HS-27A (cell line): ENCODE measurements at regions not wholly inside any gene's neighbourhood (a gene's known extent, or its start where the extent isn't known, plus 50 kb on each side); places are given as distances from the start of the nearest gene placed in this dataset.
"Not testable (repeated sequence)": the region's sequence is repeated elsewhere in the genome, so short reads cannot be mapped to it uniquely, and the experiment has no call there.

Experiments used
- DNase-seq: peaks from one replicate; pipeline ENCODE4 v3.0.0-alpha.2; 2012; ENCODE audit warnings: low read depth, missing footprints

DNA sequence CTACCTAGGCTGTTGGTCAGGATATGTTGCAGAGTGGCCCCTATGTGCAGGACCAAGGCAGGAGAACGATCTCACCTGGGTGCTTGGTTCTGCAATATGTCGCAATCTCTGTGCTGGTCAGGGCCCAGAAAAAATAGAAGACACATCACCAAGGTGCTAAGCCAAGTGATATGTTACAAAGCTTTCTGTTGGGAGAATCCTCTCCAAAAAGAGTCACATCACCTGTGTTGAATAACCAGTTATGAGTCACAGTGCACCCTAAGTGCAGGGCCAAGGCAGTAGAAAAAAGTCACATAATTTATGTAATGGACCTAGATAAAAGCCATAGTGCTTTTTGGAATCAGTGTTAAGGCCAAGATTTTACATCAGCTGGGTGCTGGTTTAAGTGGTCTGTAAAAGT is 965.9 kb upstream of the AMELY start:
- no peak for DNase-seq

- DNase-seq, result peak; percentile 22
Measured at GRCh38 chrY:7874080-7874479, 962.5 kb upstream of the AMELY start.

DNA sequence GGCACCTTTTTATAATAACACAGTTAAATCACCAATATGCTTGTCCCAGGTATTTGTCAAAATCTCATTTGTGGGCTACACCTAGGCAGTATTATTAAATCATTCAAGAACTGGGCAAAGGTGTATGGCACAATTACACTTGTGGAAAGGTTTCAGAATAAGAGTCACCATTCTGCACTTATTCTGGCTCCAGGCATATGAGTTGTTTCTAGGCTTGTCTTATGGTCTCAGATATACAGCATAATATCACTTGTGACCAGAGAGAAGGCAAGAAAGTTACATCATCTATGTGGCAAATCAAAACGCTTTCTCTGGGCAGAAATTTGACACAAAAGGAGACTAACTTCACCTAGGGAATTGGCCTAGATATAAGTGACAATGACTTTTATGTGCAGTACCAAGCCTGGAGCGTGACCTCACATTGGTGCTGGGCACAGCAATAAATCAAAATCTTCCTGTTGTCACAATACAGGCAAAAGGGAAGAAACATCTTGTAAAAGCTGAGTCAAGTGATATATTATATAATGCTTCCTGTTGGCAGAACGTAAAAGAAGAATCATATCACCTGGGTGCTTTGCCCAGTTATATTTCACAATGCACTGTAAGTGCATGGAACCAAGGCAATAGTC is 959.9 kb upstream of the AMELY start:
- DNase-seq, result no peak

- no peak for DNase-seq
Measured at GRCh38 chrY:7866976-7867375, 955.4 kb upstream of the AMELY start.

- no peak for DNase-seq
Measured at GRCh38 chrY:7860781-7861614, 949.4 kb upstream of the AMELY start.

- DNase-seq, result no peak
Measured at GRCh38 chrY:7850191-7850590, 938.6 kb upstream of the AMELY start.

DNA sequence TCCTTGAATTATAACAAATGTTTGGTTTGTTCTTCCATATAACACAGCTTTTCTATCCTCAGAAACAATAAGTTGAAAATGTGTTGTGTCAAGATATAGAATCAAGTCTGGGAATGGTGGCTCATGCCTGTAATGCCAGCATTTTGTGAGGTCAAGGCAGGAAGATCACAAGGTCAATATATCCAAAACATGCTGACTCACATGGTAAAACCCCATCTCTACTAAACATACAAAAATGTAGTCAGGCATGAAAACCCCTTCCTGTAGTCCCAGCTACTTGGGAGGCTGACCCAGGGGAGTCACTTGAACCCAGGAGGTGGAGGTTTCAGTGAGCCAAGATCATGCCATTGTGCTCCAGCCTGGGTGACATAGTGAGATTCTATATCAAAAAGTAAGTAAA is 934.2 kb upstream of the AMELY start:
- DNase-seq, result no peak

GRCh38 chrY:7837046-7837445 is 925.5 kb upstream of the AMELY start:
- no peak for DNase-seq

DNA sequence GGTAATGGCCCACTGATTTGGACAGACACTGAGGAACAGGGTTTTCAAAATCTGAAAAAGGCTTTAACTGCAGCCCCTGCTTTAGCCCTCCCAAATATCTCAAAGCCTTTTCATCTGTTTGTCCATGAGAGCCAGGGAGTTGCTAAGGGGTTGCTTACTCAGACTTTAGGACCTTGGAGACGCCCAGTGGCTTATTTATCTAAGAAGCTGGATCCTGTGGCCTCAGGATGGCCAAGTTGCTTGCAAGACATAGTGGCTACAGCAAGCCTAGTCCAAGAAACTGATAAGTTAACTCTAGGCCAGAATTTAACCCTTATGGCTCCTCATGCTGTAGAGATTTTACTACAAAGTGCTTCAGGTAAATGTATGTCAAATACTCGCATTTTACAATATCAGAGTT is 924.8 kb upstream of the AMELY start:
- no peak for DNase-seq

- no peak for DNase-seq
Measured at GRCh38 chrY:7835416-7835815, 923.9 kb upstream of the AMELY start.

DNA sequence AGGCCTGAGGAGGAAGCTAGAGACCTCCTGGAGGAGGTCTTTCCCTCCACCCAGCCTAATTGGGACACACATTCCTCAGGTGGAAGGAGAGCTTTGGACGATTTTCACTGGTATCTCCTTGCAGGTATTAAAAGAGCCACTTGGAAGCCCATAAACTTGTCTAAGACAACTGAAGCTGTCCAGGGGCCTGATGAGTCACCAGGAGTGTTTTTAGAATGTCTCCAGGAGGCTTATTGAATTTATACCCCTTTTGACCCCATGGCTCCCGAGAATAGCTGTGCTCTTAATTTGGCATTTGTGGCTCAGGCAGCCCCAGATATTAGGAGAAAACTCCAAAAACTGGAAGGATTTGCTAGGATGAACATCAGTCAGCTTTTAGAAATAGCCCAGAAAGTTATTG is 922.7 kb upstream of the AMELY start:
- DNase-seq, result no peak

DNA sequence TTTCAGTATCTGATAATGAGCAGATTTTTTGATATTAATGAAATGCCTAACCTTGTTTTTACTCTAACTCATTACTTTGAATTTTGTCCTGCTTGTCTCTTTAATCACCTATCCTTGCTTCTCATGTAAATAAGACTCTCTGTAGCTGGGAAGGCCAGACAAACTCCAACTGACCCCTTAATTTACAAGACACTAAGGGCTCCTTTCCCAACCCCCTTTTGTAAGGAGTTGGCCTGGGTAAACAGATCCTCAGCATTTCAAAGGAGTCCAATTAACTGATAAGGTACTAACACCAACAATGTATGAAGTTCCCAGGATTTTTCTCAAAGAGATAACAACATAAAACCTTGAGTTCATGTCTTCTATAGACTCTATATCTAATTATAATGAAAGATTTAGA is 919.3 kb upstream of the AMELY start:
- not testable (repeated sequence) for DNase-seq

GRCh38 chrY:7826533-7826932 is 915.0 kb upstream of the AMELY start:
- DNase-seq, result no peak

DNA sequence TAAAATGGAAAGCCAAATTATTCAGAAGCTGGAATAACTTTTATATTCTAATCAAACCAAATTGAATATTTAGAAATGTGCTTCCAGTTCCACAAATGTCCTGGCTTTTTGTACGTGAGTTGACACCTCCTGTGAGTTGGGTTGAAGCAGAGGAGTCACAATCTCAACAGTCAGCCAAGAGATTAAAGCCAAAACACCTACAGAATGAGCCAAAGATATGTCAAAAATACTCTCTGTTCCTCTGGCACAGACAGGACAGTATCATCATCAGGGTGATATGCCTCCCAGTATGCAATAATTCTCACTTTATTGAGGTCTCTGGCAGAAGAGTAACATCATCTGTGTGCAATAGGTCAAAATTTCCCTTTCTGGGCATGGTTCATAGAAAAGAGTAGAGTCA is 914.3 kb upstream of the AMELY start:
- DNase-seq, result no peak

GRCh38 chrY:7821295-7822035 is 909.9 kb upstream of the AMELY start:
- DNase-seq, result no peak

DNA sequence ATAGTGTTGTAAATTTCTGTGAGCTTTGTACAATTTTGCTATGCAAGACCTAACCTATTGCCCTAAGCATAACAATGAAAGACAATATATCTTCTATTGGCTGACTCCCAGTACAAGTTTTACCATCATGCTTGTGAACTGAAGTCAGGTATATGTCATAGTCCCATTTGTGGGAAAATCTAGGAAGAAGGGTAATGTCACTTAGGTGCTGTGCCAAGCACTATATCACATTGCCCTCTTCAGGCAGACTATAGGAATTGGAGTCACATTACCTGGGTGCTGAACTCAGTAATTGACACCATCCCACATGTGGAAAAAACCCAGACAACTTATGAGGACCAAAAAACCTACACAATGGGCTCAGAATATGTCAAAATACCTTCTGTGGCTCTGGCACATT is 907.4 kb upstream of the AMELY start:
- DNase-seq, result no peak

GRCh38 chrY:7816567-7816966 is 905.0 kb upstream of the AMELY start:
- no peak for DNase-seq

- no peak for DNase-seq
Measured at GRCh38 chrY:7815921-7816320, 904.4 kb upstream of the AMELY start.

- DNase-seq, result no peak
Measured at GRCh38 chrY:7815285-7815684, 903.7 kb upstream of the AMELY start.

DNA sequence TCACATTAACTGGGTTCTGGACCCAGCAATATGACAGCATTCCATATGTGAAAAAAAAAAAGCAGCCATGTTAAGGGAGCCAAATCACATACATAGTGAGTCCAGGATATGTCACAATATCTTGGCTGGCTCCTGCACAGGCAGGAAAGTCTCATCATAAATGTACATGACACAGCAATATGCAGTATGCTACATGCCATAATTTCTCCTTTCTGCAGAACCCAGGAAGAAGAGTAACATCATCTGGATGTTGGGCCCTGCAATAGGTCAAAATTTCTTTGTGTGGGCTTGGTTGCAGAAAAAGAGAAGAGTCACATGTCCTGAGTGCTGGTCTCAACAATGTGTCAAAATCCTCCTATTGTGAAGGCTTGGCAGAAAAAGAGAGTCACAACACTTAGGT is 902.8 kb upstream of the AMELY start:
- DNase-seq, result no peak

GRCh38 chrY:7810359-7810758 is 898.8 kb upstream of the AMELY start:
- no peak for DNase-seq

- DNase-seq, result no peak
Measured at GRCh38 chrY:7807516-7807870, 895.9 kb upstream of the AMELY start.
